HUDEP-2 (cell line): ENCODE measurements at regions not wholly inside any gene's neighbourhood (a gene's known extent, or its start where the extent isn't known, plus 50 kb on each side); places are given as distances from the start of the nearest gene placed in this dataset.
"Not testable (repeated sequence)": the region's sequence is repeated elsewhere in the genome, so short reads cannot be mapped to it uniquely, and the experiment has no call there.

ENCODE experiments used
- DNase-seq, 76 experiments: peaks; one replicate each; lab custom pipeline; 2025; ENCODE audit not compliant: unreplicated experiment in 76 of 76; lab: John Stamatoyannopoulos, UW

DNA sequence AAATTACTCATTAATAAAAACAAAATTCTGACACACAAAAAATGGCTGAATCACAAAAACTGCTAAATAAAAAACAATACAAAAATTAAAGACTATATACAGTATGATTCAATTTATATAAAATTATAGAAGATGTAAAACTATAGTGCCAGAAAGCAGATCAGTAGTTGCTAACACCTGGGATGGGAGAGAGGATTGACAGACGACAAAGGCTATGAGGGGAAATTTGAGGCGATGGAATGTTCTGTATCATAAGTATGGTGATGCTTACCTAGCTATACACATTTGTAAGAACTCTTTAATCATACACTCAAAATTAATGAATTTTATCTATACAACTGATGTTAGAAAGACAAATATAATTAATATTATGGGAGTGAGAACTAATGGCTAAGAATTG, 247.9 kb upstream of the GJE1 start:
- no peak for DNase-seq

GRCh38 chr6:141878686-141879085, 254.0 kb upstream of the GJE1 start:
- DNase-seq, result no peak

GRCh38 chr6:141877275-141877983, 255.3 kb upstream of the GJE1 start:
- DNase-seq, result no peak

- no peak for DNase-seq
These were observed 257.7 kb upstream of the GJE1 start for GRCh38 chr6:141874930-141875602.

DNA sequence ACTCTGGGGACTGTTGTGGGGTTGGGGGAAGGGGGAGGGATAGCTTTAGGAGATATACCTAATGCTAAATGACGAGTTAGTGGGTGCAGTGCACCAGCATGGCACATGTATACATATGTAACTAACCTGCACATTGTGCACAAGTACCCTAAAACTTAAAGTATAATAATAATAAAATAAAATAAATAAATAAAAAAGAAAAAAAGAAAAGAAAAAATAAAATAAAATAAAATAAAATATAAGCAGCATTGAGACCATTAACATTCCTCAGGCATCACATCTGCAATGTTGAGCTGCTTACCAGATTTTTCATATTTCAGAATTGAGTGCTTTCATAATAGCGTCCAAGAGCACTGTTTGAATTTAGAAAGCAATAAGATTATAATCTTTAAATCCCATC, 263.2 kb upstream of the GJE1 start:
- not testable (repeated sequence) for DNase-seq

DNA sequence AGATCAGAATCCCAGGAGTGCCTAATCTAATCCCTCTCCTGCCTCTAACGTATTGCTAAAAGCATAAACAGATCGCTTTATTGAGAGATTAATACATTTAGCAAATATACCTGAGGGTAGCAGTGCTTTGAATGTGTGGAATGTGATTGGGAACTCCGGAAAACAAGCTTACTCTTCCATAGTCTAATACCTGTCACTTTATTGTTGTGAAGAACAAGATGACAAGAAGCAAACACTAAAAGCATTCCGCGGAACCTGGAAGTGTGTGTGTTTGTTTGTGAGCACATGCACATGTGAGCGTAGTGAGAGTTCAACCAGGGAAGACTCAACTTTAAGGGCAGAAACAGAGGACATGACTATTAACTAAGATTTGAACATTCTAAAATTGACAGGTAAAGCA, 265.0 kb upstream of the GJE1 start:
- DNase-seq, result no peak

DNA sequence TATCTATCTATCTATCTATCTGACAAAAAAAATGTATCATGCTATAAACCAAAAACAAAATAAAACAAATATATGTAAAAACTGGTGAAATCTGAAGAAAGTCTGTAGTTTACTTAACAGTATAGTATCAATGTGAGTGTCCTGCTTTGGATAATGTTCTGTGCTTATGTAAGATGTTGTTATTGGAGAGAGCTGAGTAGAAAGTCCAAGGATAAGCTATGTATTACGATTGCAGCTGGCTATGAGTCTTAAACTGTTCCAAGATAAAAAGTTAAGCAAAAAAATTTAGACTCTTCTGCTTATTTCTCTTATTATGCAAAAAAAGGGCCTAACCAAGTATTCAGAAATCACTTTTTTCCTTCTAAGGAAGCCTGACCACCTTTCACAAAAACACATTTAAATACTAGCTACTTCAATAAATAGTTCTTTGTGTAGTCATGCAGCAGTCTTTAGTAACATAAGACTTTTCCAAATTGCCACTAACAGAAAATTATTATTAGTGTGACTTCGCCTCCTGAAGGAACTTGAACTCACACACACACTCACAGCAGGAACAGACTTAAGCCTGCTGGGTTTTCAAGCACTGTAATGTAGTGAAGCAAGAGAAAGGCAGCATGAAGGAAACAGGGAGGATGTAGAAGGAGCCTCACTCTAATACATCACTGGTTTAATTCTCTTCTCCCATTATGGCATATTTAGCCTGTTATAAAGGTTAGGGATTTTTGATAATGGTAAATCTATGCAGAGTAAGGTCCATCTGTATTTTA, 265.8 kb upstream of the GJE1 start:
- DNase-seq, result no peak

DNA sequence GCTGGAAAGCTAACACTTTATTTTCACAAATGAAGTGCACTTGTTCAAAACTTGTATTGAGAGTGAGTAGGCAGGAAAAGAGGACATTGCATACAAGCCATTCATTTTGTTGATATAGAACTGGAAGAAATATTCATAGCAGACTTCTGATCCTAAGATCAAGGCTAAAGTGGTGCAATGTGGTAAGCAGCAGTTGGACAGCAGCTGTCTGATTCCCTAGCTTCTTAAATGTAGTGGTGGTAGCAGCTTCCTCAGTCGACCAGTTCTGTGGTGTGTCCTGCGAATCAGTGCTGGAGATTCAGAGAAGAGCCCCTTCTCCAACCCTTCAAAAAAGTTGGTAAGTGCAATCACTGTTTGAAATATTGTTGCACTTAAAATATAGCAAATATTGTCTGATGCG, 281.7 kb upstream of the GJE1 start:
- no peak for DNase-seq

DNA sequence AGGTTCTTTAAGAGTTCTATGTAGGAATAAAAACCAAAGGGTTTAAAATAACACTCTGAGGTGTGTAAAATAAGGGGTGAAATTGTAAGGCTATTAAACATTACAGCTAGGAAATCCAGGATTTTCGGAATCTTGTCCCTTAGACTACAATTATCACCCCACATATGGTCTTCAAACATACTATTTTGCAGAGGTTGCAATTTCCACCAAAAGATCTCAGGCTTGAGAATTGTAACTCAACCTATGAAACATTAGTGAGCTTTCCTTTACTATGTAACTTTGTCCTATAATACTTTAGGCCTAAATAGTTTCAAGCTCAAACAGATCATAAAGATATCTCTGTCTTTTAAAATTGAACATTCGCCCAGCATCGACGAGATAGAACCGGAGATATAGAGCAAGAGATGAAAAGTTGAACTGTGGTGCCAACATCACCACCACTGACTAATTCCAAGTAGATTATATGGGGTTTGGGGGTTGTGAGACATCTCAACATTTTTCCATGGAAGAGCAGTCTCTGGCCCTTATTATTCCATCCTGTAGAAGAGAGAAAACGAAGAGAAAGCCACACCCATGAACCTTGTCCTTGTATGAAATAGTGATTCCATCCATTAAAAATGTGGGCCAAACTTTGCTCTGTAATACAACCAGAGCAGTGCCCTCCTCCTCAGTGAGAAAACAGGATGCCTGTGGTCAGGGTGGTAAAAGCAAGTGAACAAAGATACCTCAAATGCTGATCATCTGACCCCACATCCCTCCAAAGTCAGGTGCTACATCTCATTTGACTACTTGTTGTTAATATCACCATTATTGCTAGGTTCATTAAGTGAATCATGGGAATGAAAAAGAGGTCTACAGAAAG, 284.5 kb upstream of the GJE1 start:
- no peak for DNase-seq

DNA sequence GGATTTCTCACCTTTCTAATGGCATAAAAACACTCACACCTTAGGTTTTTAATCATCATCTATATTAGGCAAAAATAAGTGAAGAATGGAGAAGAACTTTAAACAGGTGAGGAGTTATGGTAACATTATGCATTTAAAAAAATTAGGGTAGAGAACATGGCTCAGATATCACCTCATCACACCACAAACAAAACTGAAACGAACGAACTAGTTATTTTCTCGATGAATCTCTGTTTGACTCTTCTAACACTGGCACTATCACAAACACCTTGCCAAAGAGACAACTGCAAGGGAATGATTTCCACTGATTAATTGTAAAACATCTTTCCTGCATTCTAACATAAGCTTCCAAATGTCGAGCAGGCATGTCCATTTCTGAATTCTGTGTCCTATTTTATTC, 286.1 kb upstream of the GJE1 start:
- DNase-seq, result no peak

GRCh38 chr6:141843178-141843834, 289.4 kb upstream of the GJE1 start:
- no peak for DNase-seq

- DNase-seq, result no peak
These were observed 299.6 kb upstream of the GJE1 start for GRCh38 chr6:141833001-141833655.

GRCh38 chr6:141830530-141830929, 302.2 kb upstream of the GJE1 start:
- DNase-seq, result no peak

DNA sequence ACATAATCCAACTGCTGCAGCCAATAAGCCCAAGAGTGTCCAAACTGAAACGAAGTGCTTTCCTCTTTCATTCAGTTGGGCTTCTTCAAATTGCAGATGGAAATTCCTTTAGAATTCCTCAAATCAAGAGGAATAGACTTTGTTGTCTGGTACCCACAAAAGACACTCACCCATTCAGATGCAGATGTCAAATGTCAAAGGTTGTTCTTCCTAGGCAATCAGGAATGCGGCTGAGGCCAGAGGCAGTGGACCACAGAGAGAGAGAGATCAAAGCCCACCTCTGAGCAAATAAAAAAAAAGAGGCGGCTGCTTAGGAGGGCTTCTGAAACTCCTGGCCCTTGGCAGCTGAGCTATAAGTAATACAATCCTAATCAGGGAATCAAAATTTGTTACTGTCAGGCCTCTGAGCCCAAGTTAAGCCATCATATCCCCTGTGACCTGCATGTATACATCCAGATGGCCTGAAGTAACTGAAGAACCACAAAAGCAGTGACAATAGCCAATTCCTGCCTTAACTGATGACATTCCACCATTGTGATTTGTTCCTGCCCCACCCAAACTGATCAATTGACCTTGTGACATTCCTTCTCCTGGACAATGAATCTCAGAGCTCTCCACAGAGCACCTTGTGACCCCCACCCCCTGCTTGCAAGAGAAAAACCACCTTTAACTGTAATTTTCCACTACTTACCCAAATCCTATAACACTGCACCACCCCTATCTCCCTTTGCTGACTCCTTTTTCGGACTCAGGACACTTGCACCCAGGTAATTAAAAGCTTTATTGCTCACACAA, 303.0 kb upstream of the GJE1 start:
- DNase-seq, result no peak

DNA sequence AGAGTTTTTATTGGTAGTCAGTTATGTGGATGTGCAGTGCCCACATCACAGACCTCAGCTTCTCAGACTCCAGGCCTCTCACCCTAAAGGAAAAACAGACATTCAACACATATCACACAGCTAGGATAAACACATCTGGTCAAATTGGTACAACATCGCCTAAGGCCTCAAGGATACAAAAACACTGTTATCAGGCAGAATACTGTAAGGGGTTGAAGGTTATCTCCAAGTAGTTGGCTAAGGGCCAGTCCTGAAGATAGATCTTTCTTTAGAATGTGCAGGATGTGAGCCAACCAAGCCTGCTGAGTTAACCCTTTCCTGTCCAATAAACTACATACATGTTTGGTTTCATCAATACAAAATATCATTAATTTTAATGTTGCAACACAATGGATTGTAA, 308.4 kb upstream of the GJE1 start:
- peak in 5 of 76 experiments; percentile 22 to 61 (median 28) for DNase-seq

- DNase-seq, result not testable (repeated sequence)
These were observed 317.7 kb upstream of the GJE1 start for GRCh38 chr6:141815039-141815438.

DNA sequence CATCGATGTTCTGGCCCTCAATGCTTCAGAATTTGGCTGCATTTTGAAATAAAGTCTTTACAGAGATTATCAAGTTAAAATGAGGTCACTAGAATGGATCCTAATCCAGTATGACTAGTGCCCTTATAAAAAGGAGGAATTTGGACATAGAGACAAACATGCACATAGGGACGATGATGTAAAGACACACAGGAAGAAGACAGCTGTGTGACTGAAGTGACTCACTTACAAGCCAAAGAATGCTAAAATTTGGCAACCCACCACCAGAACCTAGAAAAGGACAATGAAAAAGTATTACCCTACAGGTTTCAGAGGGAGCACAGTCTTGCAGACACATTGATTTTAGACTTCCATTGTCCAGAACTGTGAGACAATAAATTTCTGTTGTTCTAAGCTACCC, 322.8 kb upstream of the GJE1 start:
- DNase-seq, result no peak

DNA sequence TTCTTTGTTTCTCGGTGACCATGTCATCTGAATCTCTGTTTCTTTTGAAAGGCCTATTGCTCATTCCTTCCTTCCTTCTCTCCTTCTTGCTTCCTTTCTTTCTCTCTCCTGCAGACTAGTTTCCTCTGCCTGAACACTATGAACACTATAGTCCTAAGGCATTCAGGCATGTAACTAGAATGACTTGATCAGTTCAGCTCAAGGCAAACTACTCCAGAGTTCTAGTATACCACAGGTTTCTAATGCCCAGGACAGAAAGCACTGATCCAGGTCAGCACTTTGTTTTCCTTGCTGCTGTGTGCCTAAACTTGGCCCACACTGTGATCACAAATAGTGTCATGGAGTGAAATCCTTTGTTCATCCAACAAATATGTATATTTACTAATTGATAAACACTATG, 324.1 kb upstream of the GJE1 start:
- DNase-seq, result no peak

DNA sequence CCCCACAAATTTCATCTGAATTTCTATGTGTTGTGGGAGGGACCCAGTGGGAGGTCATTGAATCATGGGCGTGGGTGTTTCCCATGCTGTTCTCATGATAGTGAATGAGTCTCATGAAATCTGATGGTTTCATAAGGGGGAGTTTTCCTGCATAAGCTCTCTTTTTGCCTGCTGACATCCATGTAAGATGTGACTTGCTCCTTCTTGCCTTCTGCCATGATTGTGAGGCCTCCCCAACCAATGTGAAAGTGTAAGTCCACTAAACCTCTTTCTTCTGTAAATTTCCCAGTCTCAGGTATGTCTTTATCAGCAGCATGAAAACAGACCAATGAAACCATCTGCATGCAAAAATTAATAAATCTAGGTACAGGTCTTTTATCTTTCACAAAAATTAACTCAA, 331.8 kb upstream of the GJE1 start:
- DNase-seq, result not testable (repeated sequence)
